ENCODE measurements at regions not wholly inside any gene's neighbourhood (a gene's known extent, or its start where the extent isn't known, plus 50 kb on each side); places are given as distances from the start of the nearest gene placed in this dataset.

- TF ChIP-seq CTCF (IDR thresholded peaks at IDR 0.05; ENCODE audit: low read length) (no peak), EZH2 (optimal IDR thresholded peaks at IDR 0.05; ENCODE audit: low read depth, low read length) (no peak)
Observed at GRCh38 chr16:86015606-86016005, 116.6 kb downstream of the IRF8 start.
